GM12878 (cell line): ENCODE measurements at regions not wholly inside any gene's neighbourhood (a gene's known extent, or its start where the extent isn't known, plus 50 kb on each side); places are given as distances from the start of the nearest gene placed in this dataset.
"Not testable (repeated sequence)": the region's sequence is repeated elsewhere in the genome, so short reads cannot be mapped to it uniquely, and the experiment has no call there.

ENCODE experiments used
- ATF7 ChIP-seq: fragments of 450-650 bp; IDR thresholded peaks from 2 replicates; pipeline ENCODE4 v1.6.1; 2016; ENCODE audit warnings: low read depth, mild to moderate bottlenecking
- CBFB ChIP-seq: IDR thresholded peaks from 2 replicates; pipeline ENCODE4 v1.6.1; 2016; ENCODE audit warnings: antibody characterized with exemption, low read depth
- MEF2A ChIP-seq: IDR thresholded peaks from 2 replicates; pipeline ENCODE4 v1.6.1; 2011; ENCODE audit warnings: low read depth, mild to moderate bottlenecking, low read length, moderate library complexity; ENCODE audit not compliant: insufficient read depth
- TBL1XR1 ChIP-seq: IDR thresholded peaks from 2 replicates; pipeline ENCODE4 v1.6.1; 2012; ENCODE audit warnings: low read depth, low read length, improper control_type of control experiment
- ZSCAN29 ChIP-seq: fragments of 450-650 bp; IDR thresholded peaks from 2 replicates; pipeline ENCODE4 v1.6.1; 2017; ENCODE audit warnings: mild to moderate bottlenecking, moderate library complexity
- TF ChIP-seq, protein P1 (sequence below), 3 experiments: IDR thresholded peaks in 2 of 3; conservative IDR thresholded peaks in 1 of 3; 2 replicates each; pipeline ENCODE4 v1.5.1; 2011; ENCODE audit warnings: low read depth in 3 of 3, low read length in 3 of 3, mild to moderate bottlenecking in 3 of 3, control low read depth in 2 of 3, moderate library complexity in 2 of 3, inconsistent platforms in 1 of 3, mixed read lengths in 1 of 3; ENCODE audit not compliant: control insufficient read depth in 2 of 3, insufficient read depth in 1 of 3; ENCODE audit errors: extremely low read depth in 1 of 3
- TF ChIP-seq, protein P2 (sequence below): fragments of 150-350 bp; IDR thresholded peaks from 2 replicates; pipeline ENCODE4 v1.6.1; 2016; ENCODE audit warnings: low read depth, low read length

DNA sequence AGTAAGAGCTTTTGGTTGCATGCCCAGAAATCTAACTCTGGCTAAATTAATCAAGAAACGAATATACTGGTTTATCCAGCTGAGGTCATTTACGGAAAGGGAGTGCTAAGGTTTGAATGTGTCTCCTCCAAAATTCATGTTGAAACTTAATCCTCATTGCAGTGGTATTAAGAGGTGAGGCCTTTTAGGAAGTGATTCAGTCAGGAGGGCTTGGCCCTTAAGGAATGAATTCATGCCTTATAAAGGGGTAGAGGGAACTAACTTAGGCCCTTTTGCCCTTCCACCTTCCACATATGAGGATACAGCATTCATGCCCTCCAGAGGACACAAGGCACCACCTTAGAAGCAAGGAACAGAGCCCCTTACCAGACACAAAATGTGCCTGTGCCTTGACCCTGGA lies 74.7 kb downstream of the NPIPA8 start:
- TF ChIP-seq ZSCAN29, ATF7, CBFB, MEF2A, TBL1XR1: not testable (repeated sequence)
- TF ChIP-seq, protein P1, sequence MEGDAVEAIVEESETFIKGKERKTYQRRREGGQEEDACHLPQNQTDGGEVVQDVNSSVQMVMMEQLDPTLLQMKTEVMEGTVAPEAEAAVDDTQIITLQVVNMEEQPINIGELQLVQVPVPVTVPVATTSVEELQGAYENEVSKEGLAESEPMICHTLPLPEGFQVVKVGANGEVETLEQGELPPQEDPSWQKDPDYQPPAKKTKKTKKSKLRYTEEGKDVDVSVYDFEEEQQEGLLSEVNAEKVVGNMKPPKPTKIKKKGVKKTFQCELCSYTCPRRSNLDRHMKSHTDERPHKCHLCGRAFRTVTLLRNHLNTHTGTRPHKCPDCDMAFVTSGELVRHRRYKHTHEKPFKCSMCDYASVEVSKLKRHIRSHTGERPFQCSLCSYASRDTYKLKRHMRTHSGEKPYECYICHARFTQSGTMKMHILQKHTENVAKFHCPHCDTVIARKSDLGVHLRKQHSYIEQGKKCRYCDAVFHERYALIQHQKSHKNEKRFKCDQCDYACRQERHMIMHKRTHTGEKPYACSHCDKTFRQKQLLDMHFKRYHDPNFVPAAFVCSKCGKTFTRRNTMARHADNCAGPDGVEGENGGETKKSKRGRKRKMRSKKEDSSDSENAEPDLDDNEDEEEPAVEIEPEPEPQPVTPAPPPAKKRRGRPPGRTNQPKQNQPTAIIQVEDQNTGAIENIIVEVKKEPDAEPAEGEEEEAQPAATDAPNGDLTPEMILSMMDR (IDR thresholded peaks at IDR 0.05 in 2 of 3, conservative IDR thresholded peaks at IDR 0.05 in 1 of 3; ENCODE audit: control insufficient read depth in 2 of 3, extremely low read depth in 1 of 3, insufficient read depth in 1 of 3, low read depth in 3 of 3, low read length in 3 of 3), result not testable (repeated sequence)
- TF ChIP-seq, protein P2, sequence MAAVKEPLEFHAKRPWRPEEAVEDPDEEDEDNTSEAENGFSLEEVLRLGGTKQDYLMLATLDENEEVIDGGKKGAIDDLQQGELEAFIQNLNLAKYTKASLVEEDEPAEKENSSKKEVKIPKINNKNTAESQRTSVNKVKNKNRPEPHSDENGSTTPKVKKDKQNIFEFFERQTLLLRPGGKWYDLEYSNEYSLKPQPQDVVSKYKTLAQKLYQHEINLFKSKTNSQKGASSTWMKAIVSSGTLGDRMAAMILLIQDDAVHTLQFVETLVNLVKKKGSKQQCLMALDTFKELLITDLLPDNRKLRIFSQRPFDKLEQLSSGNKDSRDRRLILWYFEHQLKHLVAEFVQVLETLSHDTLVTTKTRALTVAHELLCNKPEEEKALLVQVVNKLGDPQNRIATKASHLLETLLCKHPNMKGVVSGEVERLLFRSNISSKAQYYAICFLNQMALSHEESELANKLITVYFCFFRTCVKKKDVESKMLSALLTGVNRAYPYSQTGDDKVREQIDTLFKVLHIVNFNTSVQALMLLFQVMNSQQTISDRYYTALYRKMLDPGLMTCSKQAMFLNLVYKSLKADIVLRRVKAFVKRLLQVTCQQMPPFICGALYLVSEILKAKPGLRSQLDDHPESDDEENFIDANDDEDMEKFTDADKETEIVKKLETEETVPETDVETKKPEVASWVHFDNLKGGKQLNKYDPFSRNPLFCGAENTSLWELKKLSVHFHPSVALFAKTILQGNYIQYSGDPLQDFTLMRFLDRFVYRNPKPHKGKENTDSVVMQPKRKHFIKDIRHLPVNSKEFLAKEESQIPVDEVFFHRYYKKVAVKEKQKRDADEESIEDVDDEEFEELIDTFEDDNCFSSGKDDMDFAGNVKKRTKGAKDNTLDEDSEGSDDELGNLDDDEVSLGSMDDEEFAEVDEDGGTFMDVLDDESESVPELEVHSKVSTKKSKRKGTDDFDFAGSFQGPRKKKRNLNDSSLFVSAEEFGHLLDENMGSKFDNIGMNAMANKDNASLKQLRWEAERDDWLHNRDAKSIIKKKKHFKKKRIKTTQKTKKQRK, result not testable (repeated sequence)
